Stimulated activated effector memory CD8-positive, alpha-beta T cell treated with anti-CD3 and anti-CD28 coated beads, Interleukin-12 subunit alpha, Interleukin-12 subunit beta, amount 100 ng/mL, for 72 hours (primary cell): ENCODE measurements at regions not wholly inside any gene's neighbourhood (a gene's known extent, or its start where the extent isn't known, plus 50 kb on each side); places are given as distances from the start of the nearest gene placed in this dataset.

Source experiments
- ATAC-seq: fragments of 150-1000 bp; cut with Tn5 transposase; 2 replicates; pipeline ENCODE4 v1.10.0; 2021
- DNase-seq, 2 donors: peaks; one replicate each; pipeline ENCODE4 v3.0.0; 2021 to 2022; ENCODE audit warnings: low spot score in 2 of 2
- H3K27ac Mint-ChIP-seq: one replicate; pipeline ENCODE4 v1.8.0; 2022; ENCODE audit warnings: mild to moderate bottlenecking, mixed read lengths
- H3K36me3 Mint-ChIP-seq: one replicate; pipeline ENCODE4 v1.8.0; 2022; ENCODE audit warnings: mild to moderate bottlenecking, mixed read lengths
- H3K4me1 Mint-ChIP-seq: one replicate; pipeline ENCODE4 v1.8.0; 2022; ENCODE audit warnings: mixed read lengths
- H3K4me3 Mint-ChIP-seq: one replicate; pipeline ENCODE4 v1.8.0; 2022; ENCODE audit warnings: mild to moderate bottlenecking, mixed read lengths
- H3K9me3 Mint-ChIP-seq: one replicate; pipeline ENCODE4 v1.8.0; 2022; ENCODE audit warnings: mixed read lengths

GRCh38 chr11:15591112-15591537 lies 476.4 kb downstream of the INSC start:
- no peak overlapping the region for H3K4me3 Mint-ChIP-seq
- peaks cover 2% of the 10 kb centered on the region for H3K9me3 Mint-ChIP-seq
- no peak overlapping the region for H3K27ac Mint-ChIP-seq
- ATAC-seq (no peak), DNase-seq (no peak)
- H3K36me3 Mint-ChIP-seq: no peaks in the 10 kb centered on the region
- H3K4me1 Mint-ChIP-seq: no peaks in the 10 kb centered on the region

GRCh38 chr11:15594607-15595006 lies 479.9 kb downstream of the INSC start:
- no peak overlapping the region for H3K4me3 Mint-ChIP-seq
- peaks cover 9% of the 10 kb centered on the region for H3K9me3 Mint-ChIP-seq
- ATAC-seq (peak; percentile 12), DNase-seq (no peak)
- no peaks in the 10 kb centered on the region for H3K4me1 Mint-ChIP-seq
- H3K27ac Mint-ChIP-seq: no peak overlapping the region
- H3K36me3 Mint-ChIP-seq: no peaks in the 10 kb centered on the region

DNA sequence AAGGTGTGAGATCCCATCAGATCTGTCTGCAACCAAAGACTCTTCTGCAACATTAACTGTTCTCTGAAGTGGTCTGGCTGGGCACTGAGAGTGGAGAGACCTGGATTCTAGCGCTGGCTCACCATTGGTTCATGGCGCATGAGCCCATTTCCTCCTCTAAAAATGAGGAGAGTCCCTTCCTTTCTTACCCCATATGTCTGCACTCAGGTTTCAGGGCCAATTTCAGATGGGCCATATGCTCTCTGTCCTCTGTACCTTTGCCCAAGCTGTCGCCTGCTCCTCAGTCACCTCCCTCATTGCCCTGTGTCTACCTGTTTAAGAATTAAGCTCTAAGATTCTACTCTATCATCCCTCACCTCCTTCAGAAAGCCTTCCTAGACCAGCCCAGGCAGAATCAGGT lies 484.7 kb downstream of the INSC start:
- no peak overlapping the region for H3K27ac Mint-ChIP-seq
- H3K4me3 Mint-ChIP-seq: no peak overlapping the region
- no peaks in the 10 kb centered on the region for H3K36me3 Mint-ChIP-seq
- H3K9me3 Mint-ChIP-seq: peaks cover 7% of the 10 kb centered on the region
- no peaks in the 10 kb centered on the region for H3K4me1 Mint-ChIP-seq
- DNase-seq (no peak), ATAC-seq (no peak)

DNA sequence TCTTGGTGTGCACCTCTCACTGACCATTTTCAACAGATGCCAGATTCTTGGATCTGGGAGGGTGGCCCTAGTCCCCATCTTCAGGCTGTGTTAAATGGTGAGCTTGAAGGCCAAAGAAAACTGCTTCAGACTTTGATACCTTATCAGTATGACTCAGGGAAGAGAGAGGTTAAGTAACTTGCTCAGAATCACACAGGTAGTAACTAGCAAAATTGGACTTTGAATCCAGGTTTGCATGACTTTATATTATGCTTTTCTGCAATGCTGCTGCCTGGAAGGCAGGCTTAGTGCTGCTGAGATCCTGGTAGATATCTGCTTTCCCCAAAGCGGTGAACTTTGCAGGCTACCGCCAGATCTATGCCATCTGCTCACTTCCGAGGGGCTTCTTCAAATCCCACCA lies 487.3 kb downstream of the INSC start:
- no peak for DNase-seq
- no peak overlapping the region for H3K27ac Mint-ChIP-seq
- H3K4me1 Mint-ChIP-seq: no peaks in the 10 kb centered on the region
- no peaks in the 10 kb centered on the region for H3K36me3 Mint-ChIP-seq
- peaks cover 9% of the 10 kb centered on the region for H3K9me3 Mint-ChIP-seq
- no peak overlapping the region for H3K4me3 Mint-ChIP-seq
- no peak for ATAC-seq

GRCh38 chr11:15602785-15603567 lies 488.3 kb downstream of the INSC start:
- peaks cover 10% of the 10 kb centered on the region for H3K9me3 Mint-ChIP-seq
- no peaks in the 10 kb centered on the region for H3K4me1 Mint-ChIP-seq
- ATAC-seq: no peak
- no peak for DNase-seq
- no peaks in the 10 kb centered on the region for H3K36me3 Mint-ChIP-seq
- no peak overlapping the region for H3K4me3 Mint-ChIP-seq
- no peak overlapping the region for H3K27ac Mint-ChIP-seq

- Mint-ChIP-seq H3K27ac (no peak overlapping the region), H3K36me3 (no peaks in the 10 kb centered on the region), H3K4me1 (no peaks in the 10 kb centered on the region)
These were observed 490.4 kb downstream of the INSC start for GRCh38 chr11:15605094-15605493.

GRCh38 chr11:15607361-15608036 lies 492.8 kb downstream of the INSC start:
- Mint-ChIP-seq H3K4me1 (no peaks in the 10 kb centered on the region), H3K36me3 (no peaks in the 10 kb centered on the region), H3K4me3 (no peak overlapping the region), H3K9me3 (peaks cover 3% of the 10 kb centered on the region), H3K27ac (no peak overlapping the region)
- no peak for ATAC-seq
- no peak for DNase-seq

More at GRCh38 chr11:15605094-15605493, 490.4 kb downstream of the INSC start:
- DNase-seq: no peak
- Mint-ChIP-seq H3K9me3 (peaks cover 3% of the 10 kb centered on the region), H3K4me3 (no peak overlapping the region)
- no peak for ATAC-seq

GRCh38 chr11:15609445-15609844 lies 494.7 kb downstream of the INSC start:
- Mint-ChIP-seq H3K4me3 (no peak overlapping the region), H3K9me3 (peaks cover 5% of the 10 kb centered on the region), H3K4me1 (no peaks in the 10 kb centered on the region), H3K36me3 (no peaks in the 10 kb centered on the region), H3K27ac (no peak overlapping the region)
- no peak for ATAC-seq
- DNase-seq: no peak

GRCh38 chr11:15610881-15611280 lies 496.2 kb downstream of the INSC start:
- H3K4me3 Mint-ChIP-seq: no peak overlapping the region
- H3K9me3 Mint-ChIP-seq: peaks cover 5% of the 10 kb centered on the region
- no peak overlapping the region for H3K27ac Mint-ChIP-seq
- DNase-seq (no peak), ATAC-seq (no peak)
- no peaks in the 10 kb centered on the region for H3K36me3 Mint-ChIP-seq
- no peaks in the 10 kb centered on the region for H3K4me1 Mint-ChIP-seq

- no peak for ATAC-seq
- Mint-ChIP-seq H3K4me3 (no peak overlapping the region), H3K36me3 (no peaks in the 10 kb centered on the region), H3K27ac (no peak overlapping the region), H3K4me1 (no peaks in the 10 kb centered on the region), H3K9me3 (peaks cover 2% of the 10 kb centered on the region)
- DNase-seq: no peak
These were observed 498.5 kb downstream of the INSC start for GRCh38 chr11:15613251-15613650.

GRCh38 chr11:15613789-15614188 lies 499.1 kb downstream of the INSC start:
- no peak for ATAC-seq
- H3K36me3 Mint-ChIP-seq: no peaks in the 10 kb centered on the region
- H3K27ac Mint-ChIP-seq: no peak overlapping the region
- H3K9me3 Mint-ChIP-seq: peaks cover 2% of the 10 kb centered on the region
- H3K4me3 Mint-ChIP-seq: no peak overlapping the region
- H3K4me1 Mint-ChIP-seq: no peaks in the 10 kb centered on the region
- DNase-seq: no peak

GRCh38 chr11:15615398-15616096 lies 500.8 kb downstream of the INSC start:
- no peak for ATAC-seq
- H3K4me1 Mint-ChIP-seq: no peaks in the 10 kb centered on the region
- no peaks in the 10 kb centered on the region for H3K36me3 Mint-ChIP-seq
- H3K9me3 Mint-ChIP-seq: peaks cover 2% of the 10 kb centered on the region
- no peak overlapping the region for H3K27ac Mint-ChIP-seq
- no peak overlapping the region for H3K4me3 Mint-ChIP-seq
- no peak for DNase-seq

DNA sequence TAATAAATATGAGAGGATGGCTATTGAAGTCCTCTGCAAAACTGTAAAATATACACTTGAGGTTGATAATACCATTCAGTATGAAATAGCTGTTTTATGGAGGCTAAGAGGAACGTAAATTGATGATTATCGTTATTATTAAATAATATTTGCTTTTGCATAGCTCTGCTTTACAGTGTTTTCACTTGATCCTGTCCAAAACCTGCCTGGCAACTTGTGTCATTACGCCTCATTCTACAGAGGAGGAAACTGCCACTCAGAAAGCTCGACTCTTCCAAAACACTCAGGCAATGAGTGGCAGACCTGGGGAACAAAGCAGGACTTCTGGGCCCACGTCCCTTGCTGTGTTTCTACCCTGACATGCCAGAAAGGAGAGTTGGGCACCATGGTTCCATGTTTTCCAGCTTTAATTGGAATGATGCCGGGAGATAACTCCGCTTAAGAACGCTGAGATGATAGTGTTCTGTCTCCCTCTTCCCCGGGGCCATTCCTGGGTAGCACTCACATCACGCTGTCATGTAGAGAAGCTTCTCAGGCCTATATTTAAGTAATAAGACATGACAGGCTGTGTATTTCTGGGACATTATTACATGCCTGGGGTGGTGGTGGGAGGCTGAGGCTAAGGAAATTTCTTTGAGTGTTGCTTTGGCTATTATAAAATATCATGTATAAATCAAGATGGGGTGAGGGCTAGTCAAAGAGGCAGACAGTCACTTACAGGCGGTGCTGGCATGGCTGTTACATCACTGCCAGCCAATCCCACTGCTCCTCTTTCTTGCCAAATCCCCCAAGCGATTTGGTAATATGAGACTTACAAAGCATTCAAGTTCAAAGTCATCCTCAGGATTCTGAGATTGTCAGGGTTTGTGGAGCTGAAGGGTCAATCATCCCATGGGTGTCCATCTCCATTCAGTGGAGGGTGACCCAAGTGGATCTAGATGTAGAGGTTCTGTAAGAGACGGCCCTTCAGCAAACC lies 501.7 kb downstream of the INSC start:
- H3K27ac Mint-ChIP-seq: no peak overlapping the region
- H3K36me3 Mint-ChIP-seq: no peaks in the 10 kb centered on the region
- H3K9me3 Mint-ChIP-seq: peaks cover 2% of the 10 kb centered on the region
- no peak overlapping the region for H3K4me3 Mint-ChIP-seq
- H3K4me1 Mint-ChIP-seq: no peaks in the 10 kb centered on the region
- no peak for ATAC-seq
- no peak for DNase-seq

GRCh38 chr11:15617126-15617525 lies 502.4 kb downstream of the INSC start:
- DNase-seq (no peak), ATAC-seq (no peak)
- Mint-ChIP-seq H3K4me1 (no peaks in the 10 kb centered on the region), H3K4me3 (no peak overlapping the region), H3K9me3 (peaks cover 2% of the 10 kb centered on the region), H3K36me3 (no peaks in the 10 kb centered on the region), H3K27ac (no peak overlapping the region)

GRCh38 chr11:15618583-15619032 lies 503.9 kb downstream of the INSC start:
- Mint-ChIP-seq H3K4me1 (no peaks in the 10 kb centered on the region), H3K4me3 (no peak overlapping the region), H3K36me3 (no peaks in the 10 kb centered on the region), H3K27ac (no peak overlapping the region), H3K9me3 (peaks cover 2% of the 10 kb centered on the region)
- DNase-seq: no peak
- ATAC-seq: no peak
